HG02610 (cell line): ENCODE measurements at regions not wholly inside any gene's neighbourhood (a gene's known extent, or its start where the extent isn't known, plus 50 kb on each side); places are given as distances from the start of the nearest gene placed in this dataset.
"Not testable (repeated sequence)": the region's sequence is repeated elsewhere in the genome, so short reads cannot be mapped to it uniquely, and the experiment has no call there.

Experiments used
- ATAC-seq: cut with Tn5 transposase; IDR thresholded peaks from one replicate; pipeline ENCODE4 v1.9.1; 2021; ENCODE audit warnings: mild to moderate bottlenecking, moderate library complexity; ENCODE audit not compliant: unreplicated experiment

- ATAC-seq: not testable (repeated sequence)
These were observed 5417.4 kb upstream of the TPTE start for GRCh38 chr21:5103880-5104561.

- ATAC-seq: not testable (repeated sequence)
These were observed 5416.8 kb upstream of the TPTE start for GRCh38 chr21:5104562-5104928.

DNA sequence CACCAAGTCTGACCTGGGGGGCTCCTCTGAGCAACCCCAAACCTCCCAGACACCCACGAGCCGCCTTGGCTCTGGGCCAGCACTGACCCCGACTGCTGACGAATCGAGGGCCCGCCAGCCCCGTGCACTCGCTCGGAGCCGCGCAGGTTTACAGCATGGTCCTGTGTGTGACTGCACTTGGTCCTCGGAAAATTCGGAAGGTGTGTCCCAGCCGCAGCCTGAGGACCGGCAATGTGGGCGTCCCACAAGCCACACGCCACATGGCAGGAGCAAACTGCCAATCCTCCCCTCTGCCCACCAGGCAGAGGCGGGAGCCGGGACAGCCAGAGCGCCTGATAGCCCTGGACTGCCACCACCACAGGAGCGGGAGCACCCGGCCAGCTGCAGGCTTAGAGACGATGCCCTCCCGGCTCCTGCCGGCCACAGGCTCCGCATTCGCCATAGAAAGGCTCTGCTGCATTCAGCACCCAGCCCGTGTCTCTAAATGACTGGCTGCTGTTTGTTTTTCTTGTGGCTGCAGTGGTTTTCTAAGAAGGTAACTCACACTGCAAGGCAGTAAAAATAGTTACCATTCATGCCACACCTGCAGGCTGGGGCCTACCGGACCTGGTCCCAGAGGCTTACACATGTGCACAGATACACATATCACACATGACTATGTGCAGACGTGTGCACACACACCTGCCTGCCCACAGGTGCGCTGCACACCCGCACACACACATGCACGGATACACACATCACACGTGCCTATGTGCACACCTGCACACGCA is 5415.3 kb upstream of the TPTE start:
- peak; percentile 49 for ATAC-seq

GRCh38 chr21:5106767-5107464 is 5414.5 kb upstream of the TPTE start:
- ATAC-seq: peak; percentile 30

- ATAC-seq: not testable (repeated sequence)
These were observed 5413.7 kb upstream of the TPTE start for GRCh38 chr21:5107637-5108036.

DNA sequence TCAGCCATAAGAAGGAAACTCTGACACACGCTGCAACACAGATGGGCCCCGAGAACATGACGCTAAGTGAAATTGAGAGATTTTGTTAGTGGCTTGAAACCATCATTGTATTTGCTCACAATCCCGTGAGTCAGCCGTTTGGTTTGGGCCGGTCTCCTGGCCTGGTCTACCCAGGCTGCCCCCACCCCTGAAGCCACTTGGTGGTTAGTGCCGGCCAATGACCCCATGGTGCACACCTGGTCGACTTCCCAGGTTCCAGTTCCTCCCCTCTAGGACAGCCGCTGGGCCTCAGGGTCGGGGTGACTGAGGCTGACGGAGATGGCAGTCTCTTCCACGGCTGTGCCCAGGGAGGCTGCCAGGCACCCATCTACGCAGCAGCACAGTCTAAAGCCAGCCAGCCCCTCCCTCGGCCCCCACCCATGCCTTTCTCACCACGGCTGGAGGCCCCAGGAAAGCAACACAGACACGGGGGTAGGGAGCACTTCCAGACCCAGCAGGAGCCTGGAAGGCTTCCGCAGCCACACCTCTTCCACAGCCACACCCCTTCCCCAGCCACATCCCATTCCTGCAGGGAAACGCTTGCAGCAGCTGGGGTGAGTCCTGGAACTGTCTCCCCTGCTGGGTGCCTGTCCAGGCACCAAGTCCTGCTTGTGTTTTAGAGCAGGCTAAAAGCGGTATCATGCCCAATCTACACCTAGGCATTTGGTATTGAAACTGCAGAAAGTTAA is 5413.2 kb upstream of the TPTE start:
- not testable (repeated sequence) for ATAC-seq

DNA sequence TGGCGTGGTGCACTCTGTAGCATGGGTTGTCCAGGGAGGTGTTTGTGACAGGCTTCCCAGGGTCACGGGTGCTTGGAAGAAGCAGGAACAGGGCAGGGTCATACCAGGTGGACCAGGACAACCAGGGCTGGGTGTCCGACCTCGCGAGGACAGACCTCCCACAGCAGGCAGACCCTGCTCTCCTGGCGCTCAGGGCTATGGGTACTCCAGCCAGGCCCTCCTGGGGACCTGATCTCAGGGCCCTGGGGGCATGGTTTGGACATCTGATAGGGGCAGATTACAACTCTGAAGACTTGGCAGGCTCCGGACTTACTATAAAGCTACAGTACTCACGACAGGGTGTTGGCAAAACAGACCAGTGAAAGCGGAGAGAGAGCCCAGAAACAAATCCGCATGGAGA is 5410.2 kb upstream of the TPTE start:
- ATAC-seq: not testable (repeated sequence)

DNA sequence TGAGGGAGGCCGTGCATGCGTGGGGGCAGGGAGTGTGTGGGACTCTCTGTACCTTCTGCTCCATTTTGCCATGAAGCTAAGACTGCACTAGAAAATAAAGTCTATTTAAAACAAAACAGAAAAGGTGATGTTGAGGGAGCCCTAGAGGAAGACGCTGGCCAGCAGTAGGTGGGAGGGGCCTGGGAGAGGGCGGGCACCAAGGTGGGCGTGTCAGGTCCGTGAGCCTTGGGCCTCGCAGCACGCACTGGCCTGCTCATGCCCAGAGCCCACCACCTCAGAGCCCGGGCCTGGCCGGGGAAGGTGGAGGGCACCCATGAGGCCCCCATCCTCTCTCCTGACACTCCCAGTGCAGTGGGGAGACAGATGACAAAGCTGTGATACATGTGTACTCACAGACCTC is 5408.3 kb upstream of the TPTE start:
- not testable (repeated sequence) for ATAC-seq

- ATAC-seq: not testable (repeated sequence)
These were observed 5406.9 kb upstream of the TPTE start for GRCh38 chr21:5114468-5114867.

DNA sequence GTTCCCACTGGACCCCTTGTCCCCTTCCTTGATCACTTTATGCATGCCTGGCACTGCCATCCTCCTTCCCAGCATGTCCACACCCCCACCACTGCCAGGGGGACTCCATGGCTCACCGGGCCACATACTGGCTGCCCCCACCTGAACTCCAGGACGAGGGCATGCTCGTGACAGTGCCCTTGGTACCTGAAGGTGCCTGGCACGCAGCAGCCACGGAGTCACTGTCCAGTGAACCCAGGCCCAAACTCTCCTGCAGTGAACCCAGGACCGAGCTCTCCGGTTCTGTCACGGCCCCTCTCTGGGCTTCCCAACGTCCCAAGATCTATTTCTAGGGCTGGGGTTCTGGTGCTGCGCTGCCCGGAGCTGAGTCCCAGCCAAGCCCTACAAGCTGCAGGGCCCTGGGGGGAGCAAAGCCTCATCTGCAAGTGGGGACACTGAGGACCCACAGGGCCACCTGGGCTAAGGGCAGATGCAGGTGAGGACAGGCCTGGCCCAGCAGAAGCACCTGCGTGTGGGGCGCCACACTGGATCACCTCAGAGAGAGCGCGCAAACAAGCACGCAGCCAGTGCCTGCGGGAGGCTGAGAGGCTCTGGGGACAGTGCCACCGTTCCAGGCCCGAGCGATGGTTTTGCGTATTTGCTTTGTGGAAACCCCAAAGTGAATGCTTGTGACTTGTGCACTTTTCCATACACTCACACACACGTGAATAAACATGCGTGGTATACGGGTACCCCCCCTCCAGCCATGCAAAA is 5406.3 kb upstream of the TPTE start:
- ATAC-seq: not testable (repeated sequence)

DNA sequence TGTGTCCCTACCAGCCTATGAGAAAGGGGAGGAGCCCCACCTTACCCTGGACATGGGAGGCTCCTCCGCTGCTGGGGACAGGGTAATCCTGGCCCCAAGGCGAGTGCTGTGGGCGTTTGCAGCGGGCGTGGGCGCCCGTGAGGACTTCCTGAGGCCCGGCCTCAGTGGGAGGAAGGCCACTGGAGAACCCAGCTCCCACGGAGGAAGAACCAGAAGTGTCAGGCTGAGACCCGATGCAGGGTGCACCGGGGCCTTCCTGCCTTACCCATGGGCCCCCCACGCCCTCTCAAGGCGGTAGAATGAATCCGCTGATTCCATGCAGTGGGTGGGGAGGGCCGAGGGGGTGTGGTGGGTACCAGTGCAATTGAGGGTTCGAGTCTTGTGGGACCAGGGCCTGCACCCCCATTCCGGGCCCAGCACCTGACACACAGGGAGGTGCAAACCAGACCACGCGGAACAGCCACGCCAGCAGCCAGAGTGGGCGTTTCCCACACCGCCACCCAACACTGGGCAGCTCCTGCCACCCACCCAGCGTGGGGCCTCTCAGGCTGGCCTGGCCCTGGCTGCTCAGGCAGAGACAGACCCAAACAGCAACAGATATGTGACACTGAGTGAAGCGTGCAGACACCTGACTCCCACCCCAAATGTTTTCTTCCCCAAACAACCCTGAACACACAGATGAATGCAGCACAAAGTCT is 5405.6 kb upstream of the TPTE start:
- ATAC-seq: peak; percentile 11

GRCh38 chr21:5116344-5117123 is 5404.8 kb upstream of the TPTE start:
- ATAC-seq: peak; percentile 37

- ATAC-seq: not testable (repeated sequence)
These were observed 5404.2 kb upstream of the TPTE start for GRCh38 chr21:5117135-5117534.

GRCh38 chr21:5117666-5118295 is 5403.6 kb upstream of the TPTE start:
- not testable (repeated sequence) for ATAC-seq

DNA sequence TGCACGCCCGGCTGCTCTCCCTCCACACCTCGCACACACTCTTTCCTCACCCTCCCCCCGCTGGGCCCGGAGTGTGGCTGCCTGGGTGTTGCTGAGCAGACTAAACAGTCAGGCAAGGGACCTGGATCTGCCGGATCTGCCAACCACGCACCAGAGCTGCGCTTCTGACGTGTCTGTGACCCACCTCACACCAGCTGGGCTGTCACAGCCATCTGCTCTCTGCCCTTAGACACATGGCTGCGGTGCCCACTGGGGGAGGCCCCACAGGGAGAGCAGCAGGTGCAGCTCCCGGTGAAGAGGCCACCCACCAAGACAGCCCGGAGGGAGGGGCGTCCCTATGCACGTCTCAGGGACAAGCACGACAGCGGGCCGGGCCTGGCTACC is 5403.1 kb upstream of the TPTE start:
- ATAC-seq: peak; percentile 35

DNA sequence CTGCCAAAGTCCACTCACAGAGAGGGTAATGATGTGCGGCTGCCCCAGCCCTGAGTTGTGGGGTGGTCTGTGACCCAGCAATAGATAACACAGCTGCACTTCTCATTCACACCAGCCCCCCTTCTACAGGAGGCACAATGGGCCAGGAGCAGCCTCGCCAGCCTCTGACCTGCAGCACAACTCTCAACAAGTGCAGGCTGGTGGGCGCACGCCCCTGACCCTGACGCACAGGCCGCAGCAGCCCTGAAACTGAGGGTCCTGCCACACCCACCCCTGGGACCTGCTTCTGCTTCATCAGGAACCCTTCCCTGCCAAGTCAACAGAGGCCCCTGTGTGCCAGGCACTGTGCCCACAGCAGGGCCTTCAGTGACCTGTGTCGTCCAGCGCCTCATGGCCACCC is 5402.2 kb upstream of the TPTE start:
- ATAC-seq: not testable (repeated sequence)

DNA sequence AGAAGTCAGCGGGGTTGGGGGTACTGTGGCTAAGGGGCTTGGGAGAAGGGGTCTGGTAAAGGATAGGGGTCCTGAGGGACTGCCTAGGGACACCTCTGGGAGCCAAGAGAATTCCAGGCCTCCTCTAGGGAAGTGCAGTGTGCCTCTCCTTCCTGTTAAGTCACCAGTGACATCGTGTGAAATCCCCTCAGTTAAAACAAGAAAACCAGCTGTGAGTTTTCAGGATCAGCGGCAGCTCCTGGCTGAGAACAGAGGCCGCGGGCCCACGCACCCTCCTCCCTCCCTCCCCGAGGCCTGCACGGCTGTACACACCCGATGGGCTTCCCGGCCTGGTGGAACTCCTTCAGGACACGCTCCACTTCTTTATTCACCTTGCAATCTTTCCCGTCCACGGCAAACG is 5400.0 kb upstream of the TPTE start:
- not testable (repeated sequence) for ATAC-seq

DNA sequence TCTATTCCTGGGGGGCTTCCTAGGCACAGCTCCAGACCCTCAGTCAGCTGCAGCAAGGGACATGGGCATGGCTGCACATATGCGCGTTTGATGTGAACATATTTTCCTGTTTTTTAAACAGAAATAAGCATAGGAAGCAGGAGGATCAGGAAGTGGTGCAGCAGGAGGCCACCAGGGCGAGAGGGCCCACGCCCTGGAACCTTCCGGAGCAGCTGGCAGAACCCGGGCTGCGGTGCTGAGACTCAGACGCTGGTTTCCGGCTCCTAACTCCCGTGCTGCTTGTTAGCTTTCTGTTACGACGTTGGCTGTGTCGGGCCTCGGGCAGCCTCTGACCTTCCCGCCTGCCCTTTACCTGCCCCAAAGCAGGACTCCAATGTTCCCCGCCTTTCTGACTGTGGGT is 5399.5 kb upstream of the TPTE start:
- not testable (repeated sequence) for ATAC-seq

GRCh38 chr21:5123655-5124054 is 5397.7 kb upstream of the TPTE start:
- peak; percentile 35 for ATAC-seq
